ENCODE measurements at regions not wholly inside any gene's neighbourhood (a gene's known extent, or its start where the extent isn't known, plus 50 kb on each side); places are given as distances from the start of the nearest gene placed in this dataset.

GRCh38 chr16:82382521-82382920 is 212.5 kb upstream of the MPHOSPH6 start:
- Histone ChIP-seq H3K4me3 (replicated peaks in 1 of 3; ENCODE audit: insufficient read depth in 1 of 3, low read depth in 1 of 3, low read length in 3 of 3) (no peak overlapping the region), H3K9ac (replicated peaks; ENCODE audit: extremely low read depth, insufficient read depth, low read length) (no peak overlapping the region), H3K36me3 (ENCODE audit: control insufficient read depth in 2 of 2, extremely low read depth in 1 of 2, insufficient read depth in 2 of 2, low read length in 2 of 2) (no peaks in the 10 kb centered on the region), H3K79me2 (ENCODE audit: control insufficient read depth, insufficient read depth, low read length) (no peaks in the 10 kb centered on the region), H3K27ac (ENCODE audit: insufficient read depth, low read depth, low read length) (no peak overlapping the region), H2AFZ (ENCODE audit: low read depth, low read length) (no peak overlapping the region), H3K27me3 (ENCODE audit: control insufficient read depth in 2 of 2, insufficient read depth in 2 of 2, low read length in 2 of 2) (no peaks in the 10 kb centered on the region), H3K4me1 (ENCODE audit: control insufficient read depth, extremely low read depth, insufficient read depth, low read length) (no peaks in the 10 kb centered on the region), H3K4me2 (ENCODE audit: insufficient read depth, low read length) (no peak overlapping the region), H3K9me3 (replicated peaks; ENCODE audit: control insufficient read depth, insufficient read depth, low read length) (no peaks in the 10 kb centered on the region), H4K20me1 (replicated peaks; ENCODE audit: control insufficient read depth, extremely low read depth, insufficient read depth, low read length) (no peaks in the 10 kb centered on the region), H3K9me1 (replicated peaks; ENCODE audit: control insufficient read depth, extremely low read depth, insufficient read depth, low read length) (no peaks in the 10 kb centered on the region)
- intact Hi-C loops (cut with micrococcal nuclease), result no loop called here
- BruUV-seq (replicated peaks), result no TSS peak
- ChIA-PET CTCF (no interaction called here), POLR2A (no interaction called here)
- DNase-seq (ENCODE audit: low read depth, low spot score) (no peak), FAIRE-seq (no peak)
- dilution Hi-C loops (cut with MboI; ENCODE audit: extremely low pct_ligation_motif_present, low sequenced_read_pairs), result no loop called here
- no peak for TF ChIP-seq EZH2 (IDR thresholded peaks at IDR 0.05; ENCODE audit: borderline replicate concordance, low read depth, low read length, severe bottlenecking)
- TF ChIP-seq JUN (IDR thresholded peaks at IDR 0.05; ENCODE audit: borderline replicate concordance, insufficient read depth, insufficient read length, low read depth), result no peak
- TF ChIP-seq POLR2A (IDR thresholded peaks at IDR 0.05; ENCODE audit: low read depth, low read length), result no peak
- TF ChIP-seq MYC (IDR thresholded peaks at IDR 0.05; ENCODE audit: low read depth, low read length), result no peak
- TF ChIP-seq CTCF (IDR thresholded peaks at IDR 0.05; ENCODE audit: extremely low read depth in 1 of 2, insufficient read depth in 1 of 2, low read depth in 1 of 2, low read length in 2 of 2), result no peak

GRCh38 chr16:82379551-82379950 is 209.5 kb upstream of the MPHOSPH6 start:
- dilution Hi-C loops (cut with MboI; ENCODE audit: extremely low pct_ligation_motif_present, low sequenced_read_pairs), result no loop called here
- Histone ChIP-seq H3K27me3 (ENCODE audit: control insufficient read depth in 2 of 2, insufficient read depth in 2 of 2, low read length in 2 of 2) (no peaks in the 10 kb centered on the region), H3K4me2 (ENCODE audit: insufficient read depth, low read length) (no peak overlapping the region), H3K9me3 (replicated peaks; ENCODE audit: control insufficient read depth, insufficient read depth, low read length) (no peaks in the 10 kb centered on the region), H3K4me1 (ENCODE audit: control insufficient read depth, extremely low read depth, insufficient read depth, low read length) (no peaks in the 10 kb centered on the region), H2AFZ (ENCODE audit: low read depth, low read length) (no peak overlapping the region), H3K9ac (replicated peaks; ENCODE audit: extremely low read depth, insufficient read depth, low read length) (no peak overlapping the region), H4K20me1 (replicated peaks; ENCODE audit: control insufficient read depth, extremely low read depth, insufficient read depth, low read length) (no peaks in the 10 kb centered on the region), H3K27ac (ENCODE audit: insufficient read depth, low read depth, low read length) (no peak overlapping the region), H3K79me2 (ENCODE audit: control insufficient read depth, insufficient read depth, low read length) (no peaks in the 10 kb centered on the region), H3K9me1 (replicated peaks; ENCODE audit: control insufficient read depth, extremely low read depth, insufficient read depth, low read length) (no peaks in the 10 kb centered on the region), H3K36me3 (ENCODE audit: control insufficient read depth in 2 of 2, extremely low read depth in 1 of 2, insufficient read depth in 2 of 2, low read length in 2 of 2) (no peaks in the 10 kb centered on the region), H3K4me3 (replicated peaks in 1 of 3; ENCODE audit: insufficient read depth in 1 of 3, low read depth in 1 of 3, low read length in 3 of 3) (no peak overlapping the region)
- intact Hi-C loops (cut with micrococcal nuclease), result no loop called here
- no peak for FAIRE-seq
- ChIA-PET POLR2A (no interaction called here), CTCF (no interaction called here)
- no TSS peak for BruUV-seq (replicated peaks)
- TF ChIP-seq CTCF (IDR thresholded peaks at IDR 0.05; ENCODE audit: extremely low read depth in 1 of 2, insufficient read depth in 1 of 2, low read depth in 1 of 2, low read length in 2 of 2), result no peak
- DNase-seq (ENCODE audit: low read depth, low spot score), result no peak

Measured in endothelial cell of umbilical vein (primary cell).